Testis (tissue), 2 donors: ENCODE measurements at regions not wholly inside any gene's neighbourhood (a gene's known extent, or its start where the extent isn't known, plus 50 kb on each side); places are given as distances from the start of the nearest gene placed in this dataset.

Experiments used
- DNase-seq: peaks from one replicate; pipeline ENCODE4 v3.0.0-alpha.2; 2019
- H3K27ac ChIP-seq, 2 donors: fragments of 200-600 bp; sonication (generic); one replicate each; pipeline ENCODE4 v1.5.1; 2019
- H3K27me3 ChIP-seq: fragments of 200-600 bp; sonication (generic); one replicate; pipeline ENCODE4 v1.5.1; 2019
- H3K36me3 ChIP-seq: fragments of 200-600 bp; sonication (generic); one replicate; pipeline ENCODE4 v1.5.1; 2017; ENCODE audit warnings: low read depth; ENCODE audit errors: missing control alignments
- H3K4me1 ChIP-seq: fragments of 200-600 bp; sonication (generic); one replicate; pipeline ENCODE4 v1.5.1; 2019
- H3K4me3 ChIP-seq, 2 donors: fragments of 200-600 bp; sonication (generic); one replicate each; pipeline ENCODE4 v1.5.1; 2017 to 2019
- H3K9me3 ChIP-seq: fragments of 200-600 bp; sonication (generic); one replicate; pipeline ENCODE4 v1.5.1; 2017
- POLR2A ChIP-seq: fragments of 450-650 bp; IDR thresholded peaks from one replicate; pipeline ENCODE4 v1.6.1; 2017; ENCODE audit warnings: antibody characterized with exemption, mild to moderate bottlenecking, moderate library complexity
- WGBS, 2 donors: methylation state at CpG; one replicate each; pipeline ENCODE4 v1.1.5; 2018; 5-methylcytosine and 5-hydroxymethylcytosine counted together
- intact Hi-C: fragments of 100-400 bp; cut with DNase I; formaldehyde crosslinking; loops from one replicate; pipeline ENCODE4 v1.15.1; 2023; ENCODE audit warnings: low total_unique reads
- TF ChIP-seq, protein P1 (sequence below), 3 experiments: fragments of 450-650 bp in 2 of 3; fragments of 200-600 bp in 1 of 3; sonication (generic) in 1 of 3; IDR thresholded peaks; one replicate each; pipeline ENCODE4 v1.5.1; 2016 to 2019; ENCODE audit warnings: antibody characterized with exemption in 3 of 3, mild to moderate bottlenecking in 2 of 3, moderate library complexity in 1 of 3

DNA sequence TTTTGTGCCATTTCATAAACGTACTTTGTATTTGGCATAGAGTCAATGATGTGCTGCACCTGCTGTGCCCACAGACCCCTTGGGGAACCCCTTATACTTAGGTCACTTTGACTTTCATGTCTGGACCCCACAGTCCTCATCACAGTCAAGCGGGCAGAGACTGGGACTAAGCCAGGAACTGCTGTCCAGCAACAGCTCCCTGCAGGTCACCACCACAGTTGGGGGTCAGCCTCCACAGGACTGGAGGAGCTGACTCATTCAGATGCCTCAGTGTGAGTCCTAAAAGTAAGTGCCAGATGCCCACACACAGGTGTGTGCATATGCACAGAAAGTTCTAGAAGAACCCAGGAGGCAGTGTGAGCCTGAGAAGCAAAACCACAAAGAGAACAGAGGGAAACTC lies 339.8 kb downstream of the GABRB3 start:
- Histone ChIP-seq H3K9me3 (no peaks in the 10 kb centered on the region), H3K4me3 (no peak overlapping the region), H3K4me1 (no peaks in the 10 kb centered on the region), H3K27me3 (no peaks in the 10 kb centered on the region), H3K36me3 (no peaks in the 10 kb centered on the region), H3K27ac (no peak overlapping the region)
- intact Hi-C loops = no loop called here
- 76 to 80% methylated on average over 2 of the region's 2 CpGs for WGBS, 2 donors
- no peak for DNase-seq
- TF ChIP-seq, protein P1, sequence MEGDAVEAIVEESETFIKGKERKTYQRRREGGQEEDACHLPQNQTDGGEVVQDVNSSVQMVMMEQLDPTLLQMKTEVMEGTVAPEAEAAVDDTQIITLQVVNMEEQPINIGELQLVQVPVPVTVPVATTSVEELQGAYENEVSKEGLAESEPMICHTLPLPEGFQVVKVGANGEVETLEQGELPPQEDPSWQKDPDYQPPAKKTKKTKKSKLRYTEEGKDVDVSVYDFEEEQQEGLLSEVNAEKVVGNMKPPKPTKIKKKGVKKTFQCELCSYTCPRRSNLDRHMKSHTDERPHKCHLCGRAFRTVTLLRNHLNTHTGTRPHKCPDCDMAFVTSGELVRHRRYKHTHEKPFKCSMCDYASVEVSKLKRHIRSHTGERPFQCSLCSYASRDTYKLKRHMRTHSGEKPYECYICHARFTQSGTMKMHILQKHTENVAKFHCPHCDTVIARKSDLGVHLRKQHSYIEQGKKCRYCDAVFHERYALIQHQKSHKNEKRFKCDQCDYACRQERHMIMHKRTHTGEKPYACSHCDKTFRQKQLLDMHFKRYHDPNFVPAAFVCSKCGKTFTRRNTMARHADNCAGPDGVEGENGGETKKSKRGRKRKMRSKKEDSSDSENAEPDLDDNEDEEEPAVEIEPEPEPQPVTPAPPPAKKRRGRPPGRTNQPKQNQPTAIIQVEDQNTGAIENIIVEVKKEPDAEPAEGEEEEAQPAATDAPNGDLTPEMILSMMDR (IDR thresholded peaks at IDR 0.05) = no peak
- no peak for TF ChIP-seq POLR2A

DNA sequence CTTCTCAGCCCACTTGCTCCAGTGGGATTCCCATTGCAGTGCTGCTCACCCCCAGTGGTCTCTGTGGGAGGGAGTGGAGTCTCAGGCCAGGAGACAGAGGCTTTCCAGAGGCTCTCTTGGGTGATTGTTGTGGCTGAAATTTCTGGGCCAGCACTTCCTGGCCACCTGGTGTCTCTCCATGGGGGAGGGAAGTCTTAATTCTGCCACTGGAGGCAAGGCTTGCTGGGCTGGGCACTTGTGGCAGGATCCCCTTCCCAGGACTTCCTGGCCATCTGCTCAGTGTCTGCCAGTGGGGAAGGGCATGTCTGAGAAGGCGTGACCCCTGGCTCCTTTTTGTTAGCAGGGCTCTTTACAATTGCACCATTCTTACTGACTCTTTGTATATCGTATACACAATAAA lies 351.8 kb downstream of the GABRB3 start:
- Histone ChIP-seq H3K27me3 (no peaks in the 10 kb centered on the region), H3K4me1 (no peaks in the 10 kb centered on the region), H3K36me3 (no peaks in the 10 kb centered on the region), H3K9me3 (no peaks in the 10 kb centered on the region), H3K27ac (no peak overlapping the region), H3K4me3 (no peak overlapping the region)
- 74 to 83% methylated on average over 2 of the region's 2 CpGs for WGBS, 2 donors
- intact Hi-C loops = no loop called here
- no peak for DNase-seq
- TF ChIP-seq, protein P1 (IDR thresholded peaks at IDR 0.05) = no peak
- TF ChIP-seq POLR2A = no peak

DNA sequence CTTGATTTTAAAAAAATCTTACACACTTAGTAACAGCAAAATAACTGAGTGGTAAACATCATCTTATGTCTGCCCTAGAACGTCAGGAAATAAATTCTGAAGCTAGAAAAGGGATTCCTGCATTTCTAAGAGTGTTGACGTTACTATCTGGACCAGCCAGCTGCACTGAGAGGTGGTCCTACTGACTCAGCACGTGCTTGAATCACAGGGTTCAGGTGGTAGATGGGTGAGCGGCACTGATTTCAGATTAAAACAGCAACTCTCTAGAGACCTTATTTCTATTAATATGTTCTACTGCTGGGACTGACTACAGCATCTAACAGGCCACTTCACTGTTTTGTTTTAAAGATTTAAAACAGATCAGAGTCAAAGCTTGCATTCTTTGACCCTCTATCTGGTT lies 377.2 kb downstream of the GABRB3 start:
- intact Hi-C loops = no loop called here
- Histone ChIP-seq H3K27ac (no peak overlapping the region), H3K27me3 (no peaks in the 10 kb centered on the region), H3K9me3 (no peaks in the 10 kb centered on the region), H3K36me3 (no peaks in the 10 kb centered on the region), H3K4me1 (no peaks in the 10 kb centered on the region), H3K4me3 (no peak overlapping the region)
- no peak for DNase-seq
- no peak for TF ChIP-seq POLR2A
- TF ChIP-seq, protein P1 (IDR thresholded peaks at IDR 0.05) = no peak
- 60 to 75% methylated on average over 4 of the region's 4 CpGs for WGBS, 2 donors

- Histone ChIP-seq H3K27ac (no peak overlapping the region), H3K4me1 (no peaks in the 10 kb centered on the region), H3K9me3 (no peaks in the 10 kb centered on the region), H3K4me3 (no peak overlapping the region), H3K27me3 (no peaks in the 10 kb centered on the region), H3K36me3 (no peaks in the 10 kb centered on the region)
- intact Hi-C loops = no loop called here
- 37 to 56% methylated on average over 8 of the region's 8 CpGs for WGBS, 2 donors
- DNase-seq = no peak
- no peak for TF ChIP-seq POLR2A
- TF ChIP-seq, protein P1 (IDR thresholded peaks at IDR 0.05) = no peak
Observed at GRCh38 chr15:26394801-26395200, 378.1 kb downstream of the GABRB3 start.

- H3K4me1 ChIP-seq = no peaks in the 10 kb centered on the region
- no peak for DNase-seq
- no peaks in the 10 kb centered on the region for H3K27me3 ChIP-seq
- no peak overlapping the region for H3K4me3 ChIP-seq
- H3K36me3 ChIP-seq = no peaks in the 10 kb centered on the region
- intact Hi-C loops = no loop called here
- WGBS, 2 donors = 93 to 98% methylated on average over 2 of the region's 2 CpGs
- H3K9me3 ChIP-seq = no peaks in the 10 kb centered on the region
- H3K27ac ChIP-seq = no peak overlapping the region
- no peak for TF ChIP-seq POLR2A
- TF ChIP-seq, protein P1 (IDR thresholded peaks at IDR 0.05) = no peak
Observed at GRCh38 chr15:26392956-26393355, 379.9 kb downstream of the GABRB3 start.
